ENCODE measurements at regions not wholly inside any gene's neighbourhood (a gene's known extent, or its start where the extent isn't known, plus 50 kb on each side); places are given as distances from the start of the nearest gene placed in this dataset.

- TF ChIP-seq CTCF (conservative IDR thresholded peaks at IDR 0.05 in 1 of 2, IDR thresholded peaks at IDR 0.05 in 1 of 2; ENCODE audit: low read depth in 1 of 2, low read length in 2 of 2) (no peak), EZH2 (IDR thresholded peaks at IDR 0.05; ENCODE audit: low read length, missing control alignments) (no peak)
Observed at GRCh38 chr2:209138079-209138478, 285.8 kb upstream of the MAP2 start.
